ENCODE measurements at regions not wholly inside any gene's neighbourhood (a gene's known extent, or its start where the extent isn't known, plus 50 kb on each side); places are given as distances from the start of the nearest gene placed in this dataset.

DNA sequence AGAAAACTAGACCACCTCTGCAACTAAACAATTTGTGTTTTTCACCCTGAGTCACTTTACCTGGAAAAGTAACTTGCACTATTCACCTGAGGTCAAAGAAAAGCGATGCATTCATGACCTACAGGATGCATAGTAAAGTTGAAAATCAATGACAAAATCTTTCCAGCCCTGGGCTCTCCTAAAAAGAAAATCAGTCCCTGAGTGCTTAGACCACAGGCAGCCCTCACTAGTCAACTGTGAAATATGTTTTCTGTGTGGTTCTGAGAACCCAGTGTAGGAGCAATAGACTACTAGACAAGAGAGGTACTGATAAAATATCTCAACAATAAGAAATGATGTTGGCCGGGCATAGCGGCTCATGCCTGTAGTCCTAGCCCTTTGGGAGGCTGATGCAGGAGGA lies 133.1 kb downstream of the TXNL1 start:
- no peaks in the 10 kb centered on the region for H3K79me2 ChIP-seq (ENCODE audit: control insufficient read depth, insufficient read depth, low read length)
- DNase-seq (ENCODE audit: low read depth, low spot score) (no peak), ATAC-seq (no peak), FAIRE-seq (no peak)
- in situ Hi-C loops (cut with MboI) (no loop called here), intact Hi-C loops (cut with micrococcal nuclease; ENCODE audit: unreplicated experiment) (no loop called here)
- H3K27ac ChIP-seq (ENCODE audit: control insufficient read depth, insufficient read depth): no peak overlapping the region
- BruUV-seq (replicated peaks): no TSS peak
- no peaks in the 10 kb centered on the region; the same call in 2 of the 3 replicates for H3K9me3 ChIP-seq (replicated peaks; ENCODE audit: control insufficient read depth, insufficient read depth, low read length)
- no peaks in the 10 kb centered on the region for H4K20me1 ChIP-seq (ENCODE audit: control insufficient read depth, insufficient read depth)
- H2AFZ ChIP-seq (ENCODE audit: control insufficient read depth, low read depth, low read length): no peak overlapping the region
- CTCF ChIA-PET: interaction anchor here (1.2 kb wide), 1 partner anchor 393 kb away, joined by 3 read pairs; no protein-coding TSS in a partner anchor
- H3K4me3 ChIP-seq: no peak overlapping the region
- 50% methylated on average over 3 of the region's 3 CpGs for WGBS (ENCODE audit: insufficient coverage, insufficient replicate concordance, low lambda C conversion rate, missing lambda C conversion rate)
- H3K4me2 ChIP-seq (ENCODE audit: control insufficient read depth, insufficient read depth): no peak overlapping the region
- POLR2A ChIA-PET: no interaction called here
- no peaks in the 10 kb centered on the region for H3K4me1 ChIP-seq (ENCODE audit: control insufficient read depth, insufficient read depth, low read length)
- SMC1A ChIA-PET (ENCODE audit: uncharacterized antibody, unreplicated experiment): no interaction called here
- no peak overlapping the region for H3K9ac ChIP-seq (ENCODE audit: control insufficient read depth, insufficient read depth, low read length)
- H3K36me3 ChIP-seq (ENCODE audit: control insufficient read depth in 2 of 2, insufficient read depth in 2 of 2, low read length in 1 of 2): no peaks in the 10 kb centered on the region
- H3K27me3 ChIP-seq (replicated peaks in 1 of 2; ENCODE audit: control insufficient read depth in 2 of 2, insufficient read depth in 2 of 2, low read length in 1 of 2): no peaks in the 10 kb centered on the region
- RAD21 ChIA-PET (ENCODE audit: unreplicated experiment): no interaction called here
- TF ChIP-seq IRF5 (IDR thresholded peaks at IDR 0.05; ENCODE audit: borderline replicate concordance): no peak
- no peak for TF ChIP-seq ZBTB40 (IDR thresholded peaks at IDR 0.05; ENCODE audit: borderline replicate concordance)
- TF ChIP-seq, protein P1, sequence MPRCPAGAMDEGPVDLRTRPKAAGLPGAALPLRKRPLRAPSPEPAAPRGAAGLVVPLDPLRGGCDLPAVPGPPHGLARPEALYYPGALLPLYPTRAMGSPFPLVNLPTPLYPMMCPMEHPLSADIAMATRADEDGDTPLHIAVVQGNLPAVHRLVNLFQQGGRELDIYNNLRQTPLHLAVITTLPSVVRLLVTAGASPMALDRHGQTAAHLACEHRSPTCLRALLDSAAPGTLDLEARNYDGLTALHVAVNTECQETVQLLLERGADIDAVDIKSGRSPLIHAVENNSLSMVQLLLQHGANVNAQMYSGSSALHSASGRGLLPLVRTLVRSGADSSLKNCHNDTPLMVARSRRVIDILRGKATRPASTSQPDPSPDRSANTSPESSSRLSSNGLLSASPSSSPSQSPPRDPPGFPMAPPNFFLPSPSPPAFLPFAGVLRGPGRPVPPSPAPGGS (IDR thresholded peaks at IDR 0.05; ENCODE audit: borderline replicate concordance, insufficient read depth, low read depth, low read length, poor library complexity, severe bottlenecking): no peak
- no peak for TF ChIP-seq SMC3 (IDR thresholded peaks at IDR 0.05; ENCODE audit: borderline replicate concordance, low read length)
- no peak for TF ChIP-seq RELA (IDR thresholded peaks at IDR 0.05; ENCODE audit: borderline replicate concordance, partially characterized antibody)
- TF ChIP-seq MTA3 (IDR thresholded peaks at IDR 0.05; ENCODE audit: borderline replicate concordance, low read length): no peak
- TF ChIP-seq EP300 (IDR thresholded peaks at IDR 0.05; ENCODE audit: borderline replicate concordance in 1 of 2, control insufficient read depth in 1 of 2, low read depth in 2 of 2, low read length in 2 of 2): no peak
- no peak for TF ChIP-seq EZH2 (IDR thresholded peaks at IDR 0.05; ENCODE audit: borderline replicate concordance, control insufficient read depth, low read depth, low read length)
- no peak for TF ChIP-seq PKNOX1 (IDR thresholded peaks at IDR 0.05)
- no peak for TF ChIP-seq POU2F2 (IDR thresholded peaks at IDR 0.05; ENCODE audit: borderline replicate concordance, low read depth, low read length)
- TF ChIP-seq USF1 (IDR thresholded peaks at IDR 0.05; ENCODE audit: borderline replicate concordance, extremely low read length, insufficient read depth, low read depth, low read length): no peak
- TF ChIP-seq, protein P2, sequence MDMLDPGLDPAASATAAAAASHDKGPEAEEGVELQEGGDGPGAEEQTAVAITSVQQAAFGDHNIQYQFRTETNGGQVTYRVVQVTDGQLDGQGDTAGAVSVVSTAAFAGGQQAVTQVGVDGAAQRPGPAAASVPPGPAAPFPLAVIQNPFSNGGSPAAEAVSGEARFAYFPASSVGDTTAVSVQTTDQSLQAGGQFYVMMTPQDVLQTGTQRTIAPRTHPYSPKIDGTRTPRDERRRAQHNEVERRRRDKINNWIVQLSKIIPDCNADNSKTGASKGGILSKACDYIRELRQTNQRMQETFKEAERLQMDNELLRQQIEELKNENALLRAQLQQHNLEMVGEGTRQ (IDR thresholded peaks at IDR 0.05; ENCODE audit: borderline replicate concordance, low read depth, low read length): no peak
- no peak for TF ChIP-seq CBFB (IDR thresholded peaks at IDR 0.05; ENCODE audit: low read depth)
- no peak for TF ChIP-seq YBX1 (IDR thresholded peaks at IDR 0.05)
